ENCODE measurements at regions not wholly inside any gene's neighbourhood (a gene's known extent, or its start where the extent isn't known, plus 50 kb on each side); places are given as distances from the start of the nearest gene placed in this dataset.

DNA sequence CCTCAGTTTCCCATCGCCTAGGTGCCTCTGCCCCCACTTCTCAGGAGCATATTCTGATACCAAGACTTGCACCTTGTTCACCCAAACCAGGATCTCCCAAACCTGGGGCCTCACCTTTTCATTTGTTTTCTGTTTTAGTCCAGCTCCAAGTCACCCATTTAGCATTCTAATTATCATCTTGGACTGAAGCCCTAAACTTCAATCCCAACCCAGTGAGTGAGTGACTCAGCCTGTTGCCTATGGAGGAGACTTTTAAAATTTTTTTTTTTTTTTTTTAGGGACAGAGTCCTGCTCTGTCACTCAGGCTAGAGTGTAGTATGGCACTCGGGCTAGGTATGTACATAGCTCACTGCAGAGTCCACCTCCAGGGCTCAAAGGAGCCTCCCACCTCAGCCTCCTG is 378.9 kb upstream of the AUTS2 start:
- TF ChIP-seq, protein P1, sequence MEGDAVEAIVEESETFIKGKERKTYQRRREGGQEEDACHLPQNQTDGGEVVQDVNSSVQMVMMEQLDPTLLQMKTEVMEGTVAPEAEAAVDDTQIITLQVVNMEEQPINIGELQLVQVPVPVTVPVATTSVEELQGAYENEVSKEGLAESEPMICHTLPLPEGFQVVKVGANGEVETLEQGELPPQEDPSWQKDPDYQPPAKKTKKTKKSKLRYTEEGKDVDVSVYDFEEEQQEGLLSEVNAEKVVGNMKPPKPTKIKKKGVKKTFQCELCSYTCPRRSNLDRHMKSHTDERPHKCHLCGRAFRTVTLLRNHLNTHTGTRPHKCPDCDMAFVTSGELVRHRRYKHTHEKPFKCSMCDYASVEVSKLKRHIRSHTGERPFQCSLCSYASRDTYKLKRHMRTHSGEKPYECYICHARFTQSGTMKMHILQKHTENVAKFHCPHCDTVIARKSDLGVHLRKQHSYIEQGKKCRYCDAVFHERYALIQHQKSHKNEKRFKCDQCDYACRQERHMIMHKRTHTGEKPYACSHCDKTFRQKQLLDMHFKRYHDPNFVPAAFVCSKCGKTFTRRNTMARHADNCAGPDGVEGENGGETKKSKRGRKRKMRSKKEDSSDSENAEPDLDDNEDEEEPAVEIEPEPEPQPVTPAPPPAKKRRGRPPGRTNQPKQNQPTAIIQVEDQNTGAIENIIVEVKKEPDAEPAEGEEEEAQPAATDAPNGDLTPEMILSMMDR (IDR thresholded peaks at IDR 0.05): no peak
- TF ChIP-seq POLR2A (IDR thresholded peaks at IDR 0.05): no peak
